IPS-11a (cell line): ENCODE measurements at regions not wholly inside any gene's neighbourhood (a gene's known extent, or its start where the extent isn't known, plus 50 kb on each side); places are given as distances from the start of the nearest gene placed in this dataset.
"Not testable (repeated sequence)": the region's sequence is repeated elsewhere in the genome, so short reads cannot be mapped to it uniquely, and the experiment has no call there.

ENCODE experiments used
- H3K4me3 ChIP-seq: one replicate; pipeline ENCODE4 v1.5.1; 2013; ENCODE audit warnings: low read depth, low read length, control low read depth

DNA sequence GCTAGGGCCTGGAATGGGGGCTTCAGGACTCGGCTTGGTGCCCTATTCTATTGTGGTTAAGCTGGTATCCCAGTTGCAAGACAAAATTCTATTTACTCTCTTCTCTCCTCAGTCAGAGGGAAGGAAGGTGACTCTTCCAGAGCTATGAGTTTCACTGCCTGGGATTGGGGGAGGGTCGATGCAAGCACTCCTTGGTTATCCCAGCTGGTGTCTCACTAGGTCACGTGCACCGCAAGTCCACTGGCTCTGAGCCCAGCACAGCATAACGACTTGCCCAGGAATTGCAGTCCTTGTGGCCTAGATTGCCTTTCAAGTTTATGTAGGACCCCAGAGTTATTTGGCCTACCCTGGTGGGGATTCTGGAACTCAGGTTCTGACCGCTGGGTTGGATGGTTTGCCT lies 958.8 kb downstream of the IGSF11 start:
- H3K4me3 ChIP-seq, result no peak overlapping the region

DNA sequence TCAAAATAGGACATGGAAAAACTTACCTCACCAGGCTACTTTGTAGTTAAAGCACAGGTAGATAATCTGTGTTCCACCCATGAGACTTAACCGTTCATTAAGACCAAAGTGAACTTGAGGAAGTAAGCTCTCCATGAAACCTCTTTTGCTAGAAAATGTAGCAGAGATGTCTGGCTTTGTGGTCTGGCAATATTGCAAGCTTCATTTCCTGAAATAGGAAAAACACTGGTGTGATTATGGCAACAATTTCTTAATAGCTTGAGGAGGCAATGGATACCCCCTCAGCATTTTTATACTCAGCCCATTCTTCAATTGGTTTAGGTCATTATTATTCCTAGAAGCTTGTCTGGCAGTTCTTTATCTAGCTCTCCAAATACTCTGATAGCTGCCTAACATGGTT lies 957.3 kb downstream of the IGSF11 start:
- H3K4me3 ChIP-seq, result no peak overlapping the region

DNA sequence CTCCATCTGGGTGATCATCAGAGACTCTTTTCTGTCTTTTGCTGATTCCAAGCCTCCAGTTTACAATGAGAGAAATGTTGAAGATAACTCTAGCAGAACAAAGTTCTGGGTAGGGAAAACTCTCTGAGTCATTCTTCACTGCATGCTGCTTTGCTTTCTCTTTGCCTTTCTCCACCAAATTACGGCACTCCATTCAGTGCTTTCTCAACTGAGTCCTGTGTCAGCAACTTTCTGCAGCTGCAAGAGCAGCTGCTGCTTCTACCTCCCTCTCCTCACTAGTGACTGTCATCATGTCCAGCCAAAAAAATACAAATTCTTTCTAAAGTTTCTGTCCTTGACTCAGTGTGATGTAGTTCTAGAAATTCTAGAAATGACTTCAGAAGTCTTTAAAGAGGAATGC lies 953.8 kb downstream of the IGSF11 start:
- no peak overlapping the region for H3K4me3 ChIP-seq

DNA sequence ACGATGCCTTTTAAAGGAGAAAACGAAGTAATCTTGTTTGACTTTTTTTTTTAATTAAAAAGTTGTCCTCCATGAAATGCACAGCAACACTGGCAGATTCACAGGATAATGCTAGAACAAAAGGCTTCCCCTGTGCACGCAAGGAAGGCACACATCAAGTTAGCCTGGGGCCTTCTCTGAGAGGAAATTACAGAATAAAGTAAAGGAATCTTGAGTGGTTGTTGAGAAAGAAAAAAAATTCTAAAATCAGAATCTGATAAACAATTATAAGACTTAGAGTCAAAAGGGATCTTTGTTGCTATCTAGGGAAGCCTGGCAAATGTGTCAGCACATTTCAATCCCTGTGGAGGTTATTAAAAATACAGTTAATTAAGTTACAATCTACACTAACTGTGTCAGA lies 946.0 kb downstream of the IGSF11 start:
- H3K4me3 ChIP-seq, result no peak overlapping the region

DNA sequence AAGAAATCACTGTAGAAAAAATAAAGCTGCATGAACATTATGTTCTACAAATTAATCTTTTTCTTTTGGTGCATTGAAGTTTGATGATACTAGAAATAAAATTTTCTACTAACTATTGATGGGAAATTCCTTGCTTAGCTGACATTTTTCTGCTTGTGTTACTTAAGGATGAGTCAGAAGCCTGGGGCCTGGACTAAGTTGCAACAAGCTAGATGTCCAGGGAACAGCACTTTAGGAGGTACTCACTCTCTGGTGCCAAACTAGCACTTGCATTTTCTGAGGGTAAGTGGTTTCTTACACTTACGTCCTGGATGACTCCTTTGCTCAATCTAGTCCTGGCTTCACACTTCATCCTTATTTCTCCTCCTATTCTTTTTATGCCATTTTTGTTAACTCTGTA lies 945.1 kb downstream of the IGSF11 start:
- H3K4me3 ChIP-seq, result no peak overlapping the region

DNA sequence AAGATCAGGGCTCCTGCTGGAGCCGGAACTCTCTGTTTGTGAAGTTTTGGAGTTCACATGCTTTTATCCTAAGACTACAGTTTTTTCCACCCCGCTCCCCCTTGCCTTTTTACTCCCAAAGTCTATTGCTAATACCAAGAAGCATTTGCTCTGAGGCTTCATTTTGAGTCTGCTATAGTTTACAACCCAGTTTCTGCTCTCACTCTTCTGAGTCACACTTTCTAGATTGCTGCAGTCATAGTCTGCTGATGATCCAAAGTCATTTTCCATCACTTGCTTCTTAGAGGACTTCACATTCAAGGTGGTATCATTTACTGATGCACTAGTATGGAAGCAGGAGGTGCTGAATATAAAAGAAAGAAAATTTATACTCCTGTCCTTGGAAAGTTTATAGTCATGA lies 937.4 kb downstream of the IGSF11 start:
- no peak overlapping the region for H3K4me3 ChIP-seq

DNA sequence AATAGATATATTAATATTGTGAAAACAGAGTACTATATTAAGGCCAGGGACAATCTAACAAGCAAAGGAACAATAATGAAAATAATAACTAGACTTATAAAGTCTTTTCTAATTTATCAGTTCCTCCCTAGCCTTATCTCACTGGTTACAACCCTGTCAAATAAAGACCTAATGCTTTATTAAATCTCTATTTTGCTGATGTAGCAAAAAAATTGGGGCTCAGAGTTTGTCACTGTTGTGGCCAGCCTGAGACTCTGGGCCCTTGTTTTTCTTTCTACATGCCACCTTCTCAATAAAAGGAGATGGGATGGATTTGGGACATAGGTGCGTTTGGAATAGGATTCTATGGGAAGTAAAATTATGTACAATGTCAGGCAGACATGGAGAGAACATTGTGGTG lies 937.0 kb downstream of the IGSF11 start:
- H3K4me3 ChIP-seq, result no peak overlapping the region

DNA sequence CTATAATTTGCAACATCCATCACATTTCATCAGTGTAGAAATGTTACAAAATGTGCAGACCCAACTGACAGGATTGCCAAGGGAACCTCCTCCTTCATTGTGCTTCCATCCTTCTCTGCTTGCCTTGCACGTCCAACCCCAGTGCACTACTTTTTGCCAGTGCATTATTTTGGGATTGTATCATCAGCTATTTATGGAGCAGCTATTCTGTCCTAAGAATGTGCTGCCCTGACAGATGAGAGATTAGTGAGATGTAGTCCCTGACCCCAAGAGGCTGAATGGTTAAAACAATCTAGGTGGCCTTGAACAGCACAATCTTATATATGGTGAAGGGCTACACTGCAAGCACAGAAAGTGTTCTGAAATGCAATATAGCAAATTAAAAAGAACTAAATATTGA lies 935.8 kb downstream of the IGSF11 start:
- H3K4me3 ChIP-seq, result no peak overlapping the region

DNA sequence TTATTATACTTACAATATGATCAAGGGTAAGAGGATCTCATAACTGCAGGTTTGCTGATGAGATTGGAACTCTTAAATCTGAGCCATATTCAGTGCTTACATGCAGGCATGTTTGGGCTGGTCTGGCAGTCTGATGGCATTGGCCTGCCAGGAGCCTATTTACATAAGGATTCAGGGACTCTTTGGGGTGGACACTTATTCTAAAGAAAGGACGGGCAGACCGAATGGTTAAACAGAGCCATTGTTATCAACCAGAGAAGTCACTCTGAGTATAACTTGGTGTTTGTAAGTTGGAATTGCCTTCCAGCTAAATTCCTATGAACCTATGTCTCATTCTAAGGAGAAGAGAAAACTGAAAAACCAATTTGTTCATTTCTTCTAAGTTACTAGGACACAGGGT lies 932.8 kb downstream of the IGSF11 start:
- H3K4me3 ChIP-seq, result no peak overlapping the region

DNA sequence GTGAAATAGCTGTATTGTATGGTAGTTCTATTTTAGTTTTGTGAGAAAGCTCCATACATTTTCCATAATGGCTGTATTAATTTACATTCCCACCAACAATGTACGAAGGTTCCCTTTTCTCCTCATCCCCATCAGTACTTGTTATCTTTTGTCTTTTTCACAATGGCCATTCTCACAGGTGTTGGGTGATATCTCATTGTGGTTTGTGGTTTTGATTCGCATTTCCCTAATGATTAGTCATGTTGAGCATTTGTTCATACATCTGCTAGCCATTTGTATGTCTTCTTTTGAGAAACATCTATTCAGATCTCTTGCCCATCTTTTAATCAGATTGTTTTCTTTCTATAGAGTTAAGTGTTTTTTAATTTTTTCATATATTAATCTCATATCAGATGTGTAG lies 931.9 kb downstream of the IGSF11 start:
- no peak overlapping the region for H3K4me3 ChIP-seq

DNA sequence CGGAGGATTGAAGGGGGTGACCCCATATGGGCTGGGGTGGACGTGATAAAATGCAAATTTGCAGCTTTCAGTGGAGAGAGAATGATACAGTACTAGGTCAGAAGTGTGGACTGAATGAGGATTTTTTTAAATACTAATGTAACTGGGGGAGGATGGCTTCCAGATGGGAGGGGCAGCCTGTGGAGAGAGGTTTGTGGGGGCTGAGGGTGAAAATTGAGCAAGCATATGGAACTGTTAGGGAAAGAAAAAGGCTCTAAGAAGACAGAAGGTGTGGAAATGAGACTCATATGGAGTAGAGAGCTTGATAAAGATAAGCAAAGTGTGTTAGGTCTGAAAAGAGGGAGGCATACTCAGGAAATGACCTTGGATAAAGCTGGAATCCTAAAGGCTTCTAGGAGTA lies 926.4 kb downstream of the IGSF11 start:
- no peak overlapping the region for H3K4me3 ChIP-seq

DNA sequence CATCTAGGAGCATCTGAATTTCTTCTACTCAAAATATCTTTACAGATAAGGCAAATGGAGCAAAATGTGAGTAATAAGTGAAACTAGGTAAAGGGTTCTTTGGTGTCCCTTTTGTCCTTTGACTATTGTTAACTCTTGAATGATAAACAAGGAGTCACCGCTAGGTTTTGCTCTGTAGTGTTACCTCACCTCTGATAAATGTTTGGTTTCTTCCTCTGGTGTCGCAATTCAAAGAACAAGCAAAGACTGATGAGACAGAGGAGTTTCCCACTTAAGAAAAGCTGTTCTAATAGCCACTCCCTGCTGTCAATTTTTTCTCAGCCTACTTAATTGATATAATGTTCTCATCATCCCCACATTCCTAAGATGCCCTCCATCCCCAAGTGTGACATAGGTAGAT lies 925.9 kb downstream of the IGSF11 start:
- no peak overlapping the region for H3K4me3 ChIP-seq

DNA sequence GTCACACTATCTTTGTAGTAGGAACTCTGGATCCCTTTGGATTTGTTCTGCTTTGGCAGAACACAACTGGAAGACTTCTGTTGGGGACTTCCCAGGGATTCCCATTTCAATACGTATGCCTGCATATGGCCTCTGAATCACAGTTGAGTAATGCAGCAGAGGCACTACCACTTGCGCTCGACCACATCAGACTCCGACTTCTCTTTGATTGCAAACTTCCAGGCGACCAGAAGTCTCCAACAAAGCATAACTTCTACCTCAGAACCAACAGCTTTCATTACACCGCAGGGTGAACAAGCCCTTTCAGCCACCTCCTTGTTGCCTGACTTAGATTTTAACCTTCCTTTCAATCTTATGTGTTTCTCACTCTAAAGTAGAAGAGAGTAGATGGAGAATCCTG lies 924.4 kb downstream of the IGSF11 start:
- H3K4me3 ChIP-seq, result no peak overlapping the region

DNA sequence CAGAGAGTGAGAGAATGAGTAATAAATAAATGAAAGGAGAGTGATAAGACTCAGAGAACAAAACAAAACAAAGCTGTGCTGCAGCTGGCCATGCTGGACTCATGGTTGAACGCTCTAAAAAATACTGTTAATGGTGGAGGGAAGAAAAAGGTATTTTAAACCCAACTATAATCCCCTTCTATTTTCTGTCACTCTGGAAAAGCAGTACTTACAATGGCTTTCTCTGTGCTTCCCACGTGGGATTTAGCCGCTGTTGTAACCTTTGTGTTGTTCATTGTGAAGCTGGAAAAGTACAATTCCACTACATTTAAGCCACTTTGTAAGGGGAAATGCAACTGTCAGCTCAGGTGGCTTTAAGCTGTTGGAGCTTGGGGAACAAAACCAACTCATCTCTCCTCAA lies 917.7 kb downstream of the IGSF11 start:
- H3K4me3 ChIP-seq, result no peak overlapping the region

DNA sequence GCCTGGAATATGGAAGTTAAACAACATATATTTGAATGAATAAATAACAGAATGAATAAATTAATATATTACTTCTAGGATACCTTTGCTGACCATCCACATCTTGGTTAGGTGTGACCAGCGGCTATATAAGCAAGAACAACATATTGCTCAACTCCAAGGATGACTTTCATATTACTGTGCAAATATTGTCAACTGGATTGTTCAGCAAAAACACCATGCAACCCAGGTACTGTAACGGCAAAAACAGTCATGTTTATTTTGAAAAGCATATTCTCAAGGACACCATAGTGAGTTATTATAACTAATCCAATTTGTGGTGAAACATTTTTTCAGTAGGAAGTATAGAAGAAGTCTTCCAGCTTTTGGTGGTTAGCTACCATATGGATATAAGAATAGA lies 907.9 kb downstream of the IGSF11 start:
- no peak overlapping the region for H3K4me3 ChIP-seq

DNA sequence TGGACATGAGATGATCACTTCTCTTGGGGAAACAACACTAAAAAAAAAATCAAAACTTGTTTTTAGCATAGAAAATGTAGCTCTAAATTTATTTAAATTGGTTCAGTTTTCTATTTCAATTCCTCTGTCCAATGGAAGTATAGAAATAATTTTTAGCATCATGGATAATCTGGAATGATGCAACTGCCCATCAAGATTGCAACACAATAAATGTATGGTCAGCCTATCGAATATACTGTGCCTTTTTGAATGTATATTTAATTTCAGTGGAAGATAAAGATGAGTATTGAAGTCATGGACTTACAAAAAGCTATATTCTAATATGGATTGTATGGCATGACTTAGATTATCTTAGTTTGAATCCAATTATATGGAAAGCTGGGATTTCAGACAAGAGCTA lies 906.7 kb downstream of the IGSF11 start:
- no peak overlapping the region for H3K4me3 ChIP-seq

DNA sequence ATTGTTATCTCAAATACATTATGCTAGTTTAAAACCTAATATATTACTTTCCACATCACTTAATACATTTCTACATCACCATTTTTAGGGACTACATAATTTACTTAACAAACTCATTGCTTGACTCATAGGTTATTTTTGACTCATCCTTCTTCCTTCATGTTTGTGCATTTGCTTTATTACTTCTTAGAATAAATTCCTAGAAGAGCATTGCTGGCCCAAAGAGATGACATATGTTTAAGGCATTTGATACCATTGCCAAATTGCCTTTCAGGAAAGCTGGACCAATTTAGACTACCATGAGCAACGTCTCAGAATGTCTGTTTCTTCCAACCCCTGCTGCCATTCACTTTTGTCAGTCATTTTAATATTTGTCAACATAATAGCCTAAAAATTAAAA lies 905.8 kb downstream of the IGSF11 start:
- no peak overlapping the region for H3K4me3 ChIP-seq

DNA sequence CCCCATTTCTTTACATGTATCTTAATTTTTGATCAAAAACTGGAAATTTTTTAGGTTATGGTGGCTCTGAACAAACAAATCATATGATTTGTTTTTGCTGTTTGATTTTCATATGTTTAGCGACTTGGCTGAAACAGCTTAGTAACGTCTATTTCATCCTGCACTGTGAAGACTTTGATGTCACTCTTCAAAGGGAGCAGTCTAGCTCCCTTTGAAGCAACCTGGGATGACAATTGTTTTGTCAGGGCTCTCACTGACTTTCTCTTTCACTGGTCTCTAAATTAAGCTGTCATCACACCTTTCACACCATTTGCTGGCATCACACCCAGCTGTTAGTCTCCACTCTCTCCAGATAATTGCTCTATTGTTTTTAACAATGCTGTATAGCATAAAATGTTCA lies 896.9 kb downstream of the IGSF11 start:
- no peak overlapping the region for H3K4me3 ChIP-seq

DNA sequence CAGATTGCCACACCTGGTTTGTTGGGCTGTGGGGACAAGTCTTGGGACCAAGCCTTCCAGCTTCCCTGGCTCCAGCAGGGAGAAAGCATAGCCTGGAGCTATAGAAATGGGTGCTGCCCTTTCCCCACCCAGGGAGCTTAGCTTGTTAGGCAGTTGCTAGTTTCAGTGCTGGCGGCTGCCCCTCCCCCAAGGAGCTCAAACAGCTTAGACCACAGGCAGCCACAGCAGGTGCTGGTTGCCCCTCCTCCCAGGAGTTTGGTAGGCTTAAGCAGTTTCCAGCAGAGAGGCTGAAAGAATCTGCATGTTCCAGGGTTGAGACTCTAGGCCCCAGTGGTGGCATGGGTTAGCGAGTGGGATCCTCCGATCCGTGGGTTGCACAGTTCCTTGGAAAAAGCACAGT lies 889.7 kb downstream of the IGSF11 start:
- H3K4me3 ChIP-seq, result no peak overlapping the region

DNA sequence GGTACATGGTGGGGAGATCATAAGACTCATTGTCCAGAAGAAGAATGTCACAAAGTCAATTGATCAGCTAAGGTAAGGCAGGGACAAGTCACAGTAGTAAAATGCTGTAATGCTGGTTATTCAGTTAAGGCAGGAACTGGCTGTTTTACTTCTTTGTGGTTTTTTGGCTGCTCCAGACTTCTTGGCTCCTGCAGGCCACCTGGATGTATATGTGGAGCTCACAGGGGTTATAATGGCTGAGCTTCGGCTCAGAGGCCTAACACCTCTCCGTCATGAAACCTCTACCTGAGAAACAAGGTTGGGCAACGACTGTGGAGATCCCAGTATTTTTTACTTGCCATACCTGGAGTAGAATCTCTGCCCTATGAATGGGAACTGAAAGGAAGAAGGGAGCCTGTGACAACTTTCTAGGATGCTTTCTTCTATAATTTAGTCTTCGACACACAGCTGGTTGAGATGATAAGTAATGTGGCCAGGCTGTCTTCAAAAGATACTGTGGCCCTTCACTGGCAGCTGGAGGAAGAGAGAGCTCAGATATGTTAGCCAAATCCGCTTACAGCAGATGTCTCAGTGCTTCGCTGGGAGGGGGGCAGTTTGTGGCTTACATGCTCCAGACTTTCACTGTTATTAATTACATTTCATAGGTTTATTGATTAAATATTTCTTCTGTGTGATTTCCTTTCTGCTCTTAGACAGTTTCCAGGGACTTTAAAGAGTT lies 887.8 kb downstream of the IGSF11 start:
- H3K4me3 ChIP-seq, result no peak overlapping the region

DNA sequence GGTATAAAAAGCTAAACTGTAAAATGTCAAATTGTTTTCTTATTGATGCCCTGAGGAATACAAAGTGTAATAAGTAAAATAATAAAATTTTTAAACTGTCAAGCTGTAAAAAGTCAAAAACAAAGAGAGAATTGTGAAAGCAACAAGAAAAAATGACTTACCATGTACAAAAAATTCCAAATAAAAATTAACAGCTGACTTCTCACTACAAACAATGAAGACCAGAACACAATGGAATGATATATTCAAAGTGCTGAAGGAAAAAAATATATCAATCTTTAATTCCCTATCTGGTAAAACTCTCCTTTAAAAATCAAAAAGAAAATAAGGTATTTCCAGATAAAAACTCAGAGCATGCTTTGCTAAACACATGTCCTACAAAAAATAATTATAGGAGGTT lies 883.5 kb downstream of the IGSF11 start:
- H3K4me3 ChIP-seq, result no peak overlapping the region

DNA sequence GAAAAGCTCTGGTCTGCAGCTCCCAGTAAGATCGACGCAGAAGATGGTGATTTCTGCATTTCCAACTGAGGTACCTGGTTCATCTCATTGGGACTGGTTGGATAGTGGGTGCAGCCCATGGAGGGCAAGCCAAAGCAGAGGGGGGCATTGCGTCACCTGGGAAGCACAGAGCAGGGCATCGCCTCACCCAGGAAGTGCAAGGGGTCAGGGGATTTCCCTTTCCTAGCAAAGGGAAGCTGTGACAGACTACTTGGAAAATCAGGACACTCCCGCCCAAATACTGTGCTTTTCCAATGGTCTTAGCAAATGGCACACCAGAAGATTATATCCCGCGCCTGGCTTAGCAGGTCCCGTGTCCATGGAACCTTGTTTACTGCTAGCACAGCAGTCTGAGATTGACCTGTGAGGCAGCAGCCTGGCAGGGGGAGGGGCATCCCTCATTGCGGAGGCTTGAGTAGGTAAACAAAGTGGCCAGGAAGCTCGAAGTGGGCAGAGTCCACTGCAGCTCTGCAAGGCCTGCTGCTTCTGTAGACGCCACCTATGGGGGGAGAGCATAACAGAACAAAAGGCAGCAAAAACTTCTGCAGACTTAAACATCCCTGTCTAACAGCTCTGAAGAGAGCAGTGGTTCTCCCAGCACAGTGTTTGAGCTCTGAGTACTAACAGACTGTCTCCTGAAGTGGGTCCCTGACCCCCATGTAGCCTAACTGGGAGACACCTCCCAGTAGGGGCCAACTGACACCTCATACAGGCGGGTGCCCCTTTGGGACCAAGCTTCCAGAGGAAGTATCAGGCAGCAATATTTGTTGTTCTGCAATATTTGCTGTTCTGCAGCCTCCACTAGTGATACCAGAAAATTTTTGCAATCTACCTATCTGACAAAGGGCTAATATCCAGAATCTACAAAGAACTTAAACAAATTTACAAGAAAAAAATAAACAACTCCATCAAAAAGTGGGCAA lies 871.7 kb downstream of the IGSF11 start:
- not testable (repeated sequence) for H3K4me3 ChIP-seq
